ENCODE measurements at regions not wholly inside any gene's neighbourhood (a gene's known extent, or its start where the extent isn't known, plus 50 kb on each side); places are given as distances from the start of the nearest gene placed in this dataset.

GRCh38 chr5:115723220-115723619, 93.2 kb downstream of the CDO1 start:
- H3K27me3 ChIP-seq (ENCODE audit: control insufficient read depth, insufficient read depth, low read length): no peaks in the 10 kb centered on the region
- TF ChIP-seq, protein P1, sequence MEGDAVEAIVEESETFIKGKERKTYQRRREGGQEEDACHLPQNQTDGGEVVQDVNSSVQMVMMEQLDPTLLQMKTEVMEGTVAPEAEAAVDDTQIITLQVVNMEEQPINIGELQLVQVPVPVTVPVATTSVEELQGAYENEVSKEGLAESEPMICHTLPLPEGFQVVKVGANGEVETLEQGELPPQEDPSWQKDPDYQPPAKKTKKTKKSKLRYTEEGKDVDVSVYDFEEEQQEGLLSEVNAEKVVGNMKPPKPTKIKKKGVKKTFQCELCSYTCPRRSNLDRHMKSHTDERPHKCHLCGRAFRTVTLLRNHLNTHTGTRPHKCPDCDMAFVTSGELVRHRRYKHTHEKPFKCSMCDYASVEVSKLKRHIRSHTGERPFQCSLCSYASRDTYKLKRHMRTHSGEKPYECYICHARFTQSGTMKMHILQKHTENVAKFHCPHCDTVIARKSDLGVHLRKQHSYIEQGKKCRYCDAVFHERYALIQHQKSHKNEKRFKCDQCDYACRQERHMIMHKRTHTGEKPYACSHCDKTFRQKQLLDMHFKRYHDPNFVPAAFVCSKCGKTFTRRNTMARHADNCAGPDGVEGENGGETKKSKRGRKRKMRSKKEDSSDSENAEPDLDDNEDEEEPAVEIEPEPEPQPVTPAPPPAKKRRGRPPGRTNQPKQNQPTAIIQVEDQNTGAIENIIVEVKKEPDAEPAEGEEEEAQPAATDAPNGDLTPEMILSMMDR (IDR thresholded peaks at IDR 0.05; ENCODE audit: insufficient read depth, low read length, severe bottlenecking): no peak
- H3K36me3 ChIP-seq (ENCODE audit: control insufficient read depth, insufficient read depth, low read length): no peaks in the 10 kb centered on the region
- FAIRE-seq: no peak
- no peak overlapping the region for H3K4me3 ChIP-seq (ENCODE audit: low read depth, low read length)
- DNase-seq (ENCODE audit: low read depth): no peak

DNA sequence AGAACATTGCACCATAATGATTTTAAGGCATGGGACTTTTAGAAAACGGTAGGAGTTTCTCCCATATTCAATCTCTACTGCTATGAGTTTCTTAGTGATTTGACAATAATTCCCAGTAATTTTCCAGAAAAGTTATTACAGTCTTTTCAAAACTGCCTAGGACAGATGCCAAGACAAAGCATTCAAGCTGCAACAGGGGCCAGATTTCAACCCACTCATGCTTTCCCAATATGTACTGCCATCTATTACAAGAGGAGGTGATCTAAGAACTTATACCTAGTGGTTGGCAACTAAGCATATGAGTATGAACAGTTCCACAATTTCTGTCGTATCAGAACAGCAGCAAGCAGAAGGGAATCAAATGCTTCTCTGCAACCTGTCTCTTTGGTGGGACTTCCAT, 95.1 kb upstream of the TMED7 start:
- Histone ChIP-seq H3K4me3 (ENCODE audit: low read depth, low read length) (no peak overlapping the region), H3K27me3 (ENCODE audit: control insufficient read depth, insufficient read depth, low read length) (no peaks in the 10 kb centered on the region), H3K36me3 (ENCODE audit: control insufficient read depth, insufficient read depth, low read length) (no peaks in the 10 kb centered on the region)
- FAIRE-seq: no peak
- TF ChIP-seq, protein P1 (IDR thresholded peaks at IDR 0.05; ENCODE audit: insufficient read depth, low read length, severe bottlenecking): no peak
- no peak for DNase-seq (ENCODE audit: low read depth)

GRCh38 chr5:115718927-115719326, 93.1 kb upstream of the TMED7 start:
- DNase-seq (ENCODE audit: low read depth) (no peak), FAIRE-seq (no peak)
- TF ChIP-seq, protein P1 (IDR thresholded peaks at IDR 0.05; ENCODE audit: insufficient read depth, low read length, severe bottlenecking): no peak
- Histone ChIP-seq H3K36me3 (ENCODE audit: control insufficient read depth, insufficient read depth, low read length) (no peaks in the 10 kb centered on the region), H3K4me3 (ENCODE audit: low read depth, low read length) (no peak overlapping the region), H3K27me3 (ENCODE audit: control insufficient read depth, insufficient read depth, low read length) (no peaks in the 10 kb centered on the region)

DNA sequence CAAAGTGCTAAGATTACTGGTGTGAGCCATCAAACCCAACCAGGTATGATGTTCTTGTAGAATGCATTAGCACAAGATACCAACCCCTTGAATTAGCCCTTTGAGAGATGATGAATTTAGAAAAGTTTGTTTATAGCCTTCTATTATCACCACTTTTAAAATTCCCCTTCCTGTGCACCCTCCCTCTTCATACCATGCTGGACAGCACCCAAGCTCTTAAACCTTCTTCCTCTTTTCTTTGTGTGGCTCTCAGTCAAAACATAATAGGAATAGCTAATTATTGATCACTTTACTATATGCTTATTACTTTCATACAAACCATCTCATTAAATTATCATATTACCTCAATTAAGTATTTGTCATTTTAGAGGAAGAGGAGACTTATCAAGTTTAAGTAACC, 87.6 kb upstream of the TMED7 start:
- H3K4me3 ChIP-seq (ENCODE audit: low read depth, low read length): no peak overlapping the region
- FAIRE-seq (no peak), DNase-seq (ENCODE audit: low read depth) (no peak)
- H3K27me3 ChIP-seq (ENCODE audit: control insufficient read depth, insufficient read depth, low read length): no peaks in the 10 kb centered on the region
- no peaks in the 10 kb centered on the region for H3K36me3 ChIP-seq (ENCODE audit: control insufficient read depth, insufficient read depth, low read length)
- TF ChIP-seq, protein P1 (IDR thresholded peaks at IDR 0.05; ENCODE audit: insufficient read depth, low read length, severe bottlenecking): no peak

DNA sequence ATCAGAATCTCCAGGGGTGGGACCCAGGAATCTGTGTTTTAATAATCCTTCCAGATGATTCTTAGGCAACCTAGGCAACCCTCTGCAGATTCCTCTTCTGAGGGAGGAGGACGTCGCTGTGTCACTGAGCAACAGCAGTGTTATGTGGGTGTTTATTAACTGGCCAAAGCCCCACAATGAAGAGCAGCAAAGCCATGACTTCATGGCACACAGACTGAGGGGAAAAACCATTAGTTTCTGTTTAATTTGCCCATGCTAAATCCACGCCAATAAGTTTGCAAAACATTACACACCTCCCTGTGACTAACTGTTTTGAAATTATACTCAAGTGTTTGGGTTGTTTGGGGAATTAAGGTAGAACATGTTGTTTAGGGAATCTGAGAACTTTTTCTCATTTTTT, 83.7 kb upstream of the TMED7 start:
- DNase-seq (ENCODE audit: low read depth) (no peak), FAIRE-seq (no peak)
- Histone ChIP-seq H3K36me3 (ENCODE audit: control insufficient read depth, insufficient read depth, low read length) (no peaks in the 10 kb centered on the region), H3K4me3 (ENCODE audit: low read depth, low read length) (no peak overlapping the region), H3K27me3 (ENCODE audit: control insufficient read depth, insufficient read depth, low read length) (no peaks in the 10 kb centered on the region)
- TF ChIP-seq, protein P1 (IDR thresholded peaks at IDR 0.05; ENCODE audit: insufficient read depth, low read length, severe bottlenecking): no peak

- H3K36me3 ChIP-seq (ENCODE audit: control insufficient read depth, insufficient read depth, low read length): no peaks in the 10 kb centered on the region
- FAIRE-seq (no peak), DNase-seq (ENCODE audit: low read depth) (no peak)
- TF ChIP-seq, protein P1 (IDR thresholded peaks at IDR 0.05; ENCODE audit: insufficient read depth, low read length, severe bottlenecking): no peak
- H3K4me3 ChIP-seq (ENCODE audit: low read depth, low read length): no peak overlapping the region
- H3K27me3 ChIP-seq (ENCODE audit: control insufficient read depth, insufficient read depth, low read length): no peaks in the 10 kb centered on the region
Observed at GRCh38 chr5:115708819-115709477, 83.1 kb upstream of the TMED7 start.
